Kidney epithelial cell (primary cell): ENCODE measurements at regions not wholly inside any gene's neighbourhood (a gene's known extent, or its start where the extent isn't known, plus 50 kb on each side); places are given as distances from the start of the nearest gene placed in this dataset.
"Not testable (repeated sequence)": the region's sequence is repeated elsewhere in the genome, so short reads cannot be mapped to it uniquely, and the experiment has no call there.

ENCODE experiments used
- DNase-seq: peaks from one replicate; pipeline ENCODE4 v3.0.0-alpha.2; 2010; ENCODE audit warnings: low read depth
- H3K27me3 ChIP-seq: 2 replicates; pipeline ENCODE4 v1.6.0; 2011; ENCODE audit warnings: low read length; ENCODE audit not compliant: control insufficient read depth, insufficient read depth
- H3K36me3 ChIP-seq: 2 replicates; pipeline ENCODE4 v1.5.1; 2011; ENCODE audit warnings: low read length; ENCODE audit not compliant: control insufficient read depth, insufficient read depth
- H3K4me3 ChIP-seq: 2 replicates; pipeline ENCODE4 v1.5.1; 2011; ENCODE audit warnings: low read depth, mild to moderate bottlenecking, control low read depth, low read length
- CTCF ChIP-seq: IDR thresholded peaks from 2 replicates; pipeline ENCODE4 v1.5.1; 2011; ENCODE audit warnings: mild to moderate bottlenecking, moderate library complexity, low read length, control low read depth, inconsistent platforms; ENCODE audit not compliant: insufficient read depth, poor library complexity, severe bottlenecking

DNA sequence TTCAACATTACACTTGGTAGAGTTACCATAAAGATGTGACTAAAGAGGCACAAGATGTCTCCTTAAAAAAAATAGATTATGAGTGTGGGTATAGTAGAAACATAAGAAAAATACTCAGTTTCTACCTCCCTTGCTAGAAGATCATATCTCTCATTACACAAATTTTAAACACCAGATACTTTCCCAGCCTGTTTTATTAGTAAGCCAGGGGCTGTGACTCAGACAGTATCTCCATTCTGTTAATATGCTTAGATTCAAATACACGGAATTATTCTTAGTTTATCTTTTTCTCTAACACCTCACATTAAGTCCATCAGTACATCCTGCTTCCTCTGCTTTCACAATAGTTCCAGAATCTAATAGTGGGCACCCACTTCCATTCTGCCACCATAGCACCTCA, 561.8 kb upstream of the ADAMTS5 start:
- no peak overlapping the region for H3K4me3 ChIP-seq
- H3K36me3 ChIP-seq = no peaks in the 10 kb centered on the region
- H3K27me3 ChIP-seq = no peaks in the 10 kb centered on the region
- no peak for DNase-seq
- TF ChIP-seq CTCF = no peak

GRCh38 chr21:27526451-27526850, 559.6 kb upstream of the ADAMTS5 start:
- Histone ChIP-seq H3K4me3 (no peak overlapping the region), H3K27me3 (no peaks in the 10 kb centered on the region), H3K36me3 (no peaks in the 10 kb centered on the region)
- no peak for DNase-seq
- no peak for TF ChIP-seq CTCF

- H3K36me3 ChIP-seq = no peaks in the 10 kb centered on the region
- DNase-seq = no peak
- no peak overlapping the region for H3K4me3 ChIP-seq
- TF ChIP-seq CTCF = no peak
- H3K27me3 ChIP-seq = no peaks in the 10 kb centered on the region
Measured at GRCh38 chr21:27525780-27526179, 558.9 kb upstream of the ADAMTS5 start.

- DNase-seq = no peak
- Histone ChIP-seq H3K27me3 (no peaks in the 10 kb centered on the region), H3K36me3 (no peaks in the 10 kb centered on the region), H3K4me3 (no peak overlapping the region)
- no peak for TF ChIP-seq CTCF
Measured at GRCh38 chr21:27519361-27519760, 552.5 kb upstream of the ADAMTS5 start.

DNA sequence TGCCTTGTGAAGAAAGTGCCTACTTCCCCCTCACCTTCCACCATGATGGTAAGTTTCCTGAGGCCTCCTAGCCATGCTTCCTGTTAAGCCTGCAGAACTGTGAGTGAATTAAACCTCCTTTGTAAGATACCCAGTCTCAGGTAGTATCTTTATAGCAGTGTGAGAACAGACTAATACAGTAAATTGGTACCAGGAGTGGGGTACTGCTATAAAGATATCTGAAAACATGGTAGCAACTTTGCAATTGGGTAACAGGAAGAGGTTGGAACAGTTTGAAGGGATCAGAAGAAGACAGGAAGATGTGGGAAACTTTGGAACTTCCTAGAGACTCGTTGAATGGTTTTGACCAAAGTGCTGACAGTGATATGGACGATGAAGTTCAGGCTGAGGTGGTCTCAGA, 550.3 kb upstream of the ADAMTS5 start:
- not testable (repeated sequence) for H3K27me3 ChIP-seq, DNase-seq, H3K36me3 ChIP-seq, H3K4me3 ChIP-seq

DNA sequence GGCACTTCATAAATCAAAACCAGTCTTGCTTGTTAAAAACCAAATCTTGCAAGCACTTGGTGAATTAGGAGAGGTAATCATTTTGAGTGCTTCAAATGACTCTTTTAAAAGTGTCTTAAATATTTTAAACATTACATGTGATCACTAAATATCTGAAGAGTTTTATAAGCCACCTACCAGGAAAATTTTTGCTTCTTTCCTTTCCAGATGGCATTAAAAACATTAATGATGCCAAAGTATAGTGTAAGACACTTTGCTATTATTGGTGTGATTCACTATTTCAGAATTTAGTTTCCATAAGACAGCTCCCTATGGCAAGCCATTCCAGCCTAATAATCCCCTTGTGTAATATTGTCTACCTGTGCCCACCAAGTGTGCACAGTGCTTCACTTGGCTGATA, 548.8 kb upstream of the ADAMTS5 start:
- H3K36me3 ChIP-seq = no peaks in the 10 kb centered on the region
- no peak for TF ChIP-seq CTCF
- no peak overlapping the region for H3K4me3 ChIP-seq
- DNase-seq = no peak
- no peaks in the 10 kb centered on the region for H3K27me3 ChIP-seq

GRCh38 chr21:27513825-27514224, 546.9 kb upstream of the ADAMTS5 start:
- H3K36me3 ChIP-seq = no peaks in the 10 kb centered on the region
- no peak overlapping the region for H3K4me3 ChIP-seq
- no peaks in the 10 kb centered on the region for H3K27me3 ChIP-seq
- TF ChIP-seq CTCF = no peak
- no peak for DNase-seq
